ENCODE measurements at regions not wholly inside any gene's neighbourhood (a gene's known extent, or its start where the extent isn't known, plus 50 kb on each side); places are given as distances from the start of the nearest gene placed in this dataset.

- TF ChIP-seq GABPA (IDR thresholded peaks at IDR 0.05; ENCODE audit: low read depth) = no peak
- no peak for TF ChIP-seq REST (IDR thresholded peaks at IDR 0.05; ENCODE audit: insufficient replicate concordance, low read depth)
- TF ChIP-seq POLR2AphosphoS5 (IDR thresholded peaks at IDR 0.05; ENCODE audit: low read depth) = no peak
- TF ChIP-seq CTCF (IDR thresholded peaks at IDR 0.05; ENCODE audit: insufficient read depth, low read length) = no peak
Measured at GRCh38 chr20:19876828-19877460, 118.9 kb downstream of the RIN2 start.
